Right atrium auricular region (tissue), 2 donors: ENCODE measurements at regions not wholly inside any gene's neighbourhood (a gene's known extent, or its start where the extent isn't known, plus 50 kb on each side); places are given as distances from the start of the nearest gene placed in this dataset.

Experiments used
- DNase-seq: peaks from one replicate; pipeline ENCODE4 v3.0.0-alpha.2; 2019; ENCODE audit warnings: low spot score
- H3K27ac ChIP-seq, 2 donors: fragments of 200-600 bp; sonication (generic); 1 replicate in 1 of 2; 2 replicates in 1 of 2; pipeline ENCODE4 v1.5.1; 2016 to 2019
- H3K27me3 ChIP-seq, 2 donors: fragments of 200-600 bp; sonication (generic); one replicate each; pipeline versions ENCODE4 v1.5.1 to v1.6.0; 2017 to 2019
- H3K36me3 ChIP-seq: fragments of 200-600 bp; sonication (generic); one replicate; pipeline ENCODE4 v1.5.1; 2016
- H3K4me1 ChIP-seq, 2 donors: fragments of 200-600 bp; sonication (generic); one replicate each; pipeline versions ENCODE4 v1.5.1 to v1.6.0; 2017 to 2019
- H3K4me3 ChIP-seq, 2 donors: fragments of 200-600 bp; sonication (generic); 1 replicate in 1 of 2; 2 replicates in 1 of 2; pipeline ENCODE4 v1.5.1; 2017 to 2019; ENCODE audit warnings: mild to moderate bottlenecking in 1 of 2, moderate library complexity in 1 of 2
- H3K9me3 ChIP-seq, 2 donors: fragments of 200-600 bp; sonication (generic); one replicate each; pipeline ENCODE4 v1.5.1; 2019
- TF ChIP-seq, protein P1 (sequence below), 2 donors: fragments of 200-600 bp; sonication (generic); IDR thresholded peaks; one replicate each; pipeline ENCODE4 v1.5.1; 2019; ENCODE audit warnings: antibody characterized with exemption in 2 of 2

GRCh38 chr16:48054881-48055601 is 100.8 kb downstream of the ABCC12 start:
- no peak overlapping the region for H3K27ac ChIP-seq
- H3K9me3 ChIP-seq = no peaks in the 10 kb centered on the region
- H3K4me3 ChIP-seq = no peak overlapping the region
- H3K4me1 ChIP-seq = peaks cover 0 to 14% of the 10 kb centered on the region in 2 donors
- no peak for DNase-seq
- TF ChIP-seq, protein P1, sequence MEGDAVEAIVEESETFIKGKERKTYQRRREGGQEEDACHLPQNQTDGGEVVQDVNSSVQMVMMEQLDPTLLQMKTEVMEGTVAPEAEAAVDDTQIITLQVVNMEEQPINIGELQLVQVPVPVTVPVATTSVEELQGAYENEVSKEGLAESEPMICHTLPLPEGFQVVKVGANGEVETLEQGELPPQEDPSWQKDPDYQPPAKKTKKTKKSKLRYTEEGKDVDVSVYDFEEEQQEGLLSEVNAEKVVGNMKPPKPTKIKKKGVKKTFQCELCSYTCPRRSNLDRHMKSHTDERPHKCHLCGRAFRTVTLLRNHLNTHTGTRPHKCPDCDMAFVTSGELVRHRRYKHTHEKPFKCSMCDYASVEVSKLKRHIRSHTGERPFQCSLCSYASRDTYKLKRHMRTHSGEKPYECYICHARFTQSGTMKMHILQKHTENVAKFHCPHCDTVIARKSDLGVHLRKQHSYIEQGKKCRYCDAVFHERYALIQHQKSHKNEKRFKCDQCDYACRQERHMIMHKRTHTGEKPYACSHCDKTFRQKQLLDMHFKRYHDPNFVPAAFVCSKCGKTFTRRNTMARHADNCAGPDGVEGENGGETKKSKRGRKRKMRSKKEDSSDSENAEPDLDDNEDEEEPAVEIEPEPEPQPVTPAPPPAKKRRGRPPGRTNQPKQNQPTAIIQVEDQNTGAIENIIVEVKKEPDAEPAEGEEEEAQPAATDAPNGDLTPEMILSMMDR (IDR thresholded peaks at IDR 0.05) = peak; percentile 60 to 89
- H3K36me3 ChIP-seq = no peaks in the 10 kb centered on the region
- no peaks in the 10 kb centered on the region for H3K27me3 ChIP-seq

DNA sequence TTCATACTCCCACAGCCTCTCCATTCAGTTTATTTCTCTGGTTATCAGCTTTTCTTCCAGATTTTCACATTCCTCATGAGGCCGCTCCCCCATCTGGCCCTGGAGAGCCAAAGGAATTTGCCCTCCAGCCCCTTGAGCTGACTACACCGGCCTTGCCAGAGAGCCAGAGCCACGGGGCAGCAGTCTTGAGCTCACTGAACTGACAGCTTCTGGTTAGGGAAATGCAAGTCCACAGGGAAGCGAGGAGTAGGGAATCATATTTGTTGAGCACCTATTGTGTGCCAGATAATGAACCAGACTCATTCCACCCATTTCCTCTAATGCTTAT is 102.4 kb downstream of the ABCC12 start:
- DNase-seq = no peak
- Histone ChIP-seq H3K27ac (no peak overlapping the region), H3K36me3 (no peaks in the 10 kb centered on the region), H3K9me3 (no peaks in the 10 kb centered on the region), H3K27me3 (no peaks in the 10 kb centered on the region), H3K4me3 (no peak overlapping the region), H3K4me1 (peaks cover 0 to 14% of the 10 kb centered on the region in 2 donors)
- TF ChIP-seq, protein P1 (IDR thresholded peaks at IDR 0.05) = no peak

DNA sequence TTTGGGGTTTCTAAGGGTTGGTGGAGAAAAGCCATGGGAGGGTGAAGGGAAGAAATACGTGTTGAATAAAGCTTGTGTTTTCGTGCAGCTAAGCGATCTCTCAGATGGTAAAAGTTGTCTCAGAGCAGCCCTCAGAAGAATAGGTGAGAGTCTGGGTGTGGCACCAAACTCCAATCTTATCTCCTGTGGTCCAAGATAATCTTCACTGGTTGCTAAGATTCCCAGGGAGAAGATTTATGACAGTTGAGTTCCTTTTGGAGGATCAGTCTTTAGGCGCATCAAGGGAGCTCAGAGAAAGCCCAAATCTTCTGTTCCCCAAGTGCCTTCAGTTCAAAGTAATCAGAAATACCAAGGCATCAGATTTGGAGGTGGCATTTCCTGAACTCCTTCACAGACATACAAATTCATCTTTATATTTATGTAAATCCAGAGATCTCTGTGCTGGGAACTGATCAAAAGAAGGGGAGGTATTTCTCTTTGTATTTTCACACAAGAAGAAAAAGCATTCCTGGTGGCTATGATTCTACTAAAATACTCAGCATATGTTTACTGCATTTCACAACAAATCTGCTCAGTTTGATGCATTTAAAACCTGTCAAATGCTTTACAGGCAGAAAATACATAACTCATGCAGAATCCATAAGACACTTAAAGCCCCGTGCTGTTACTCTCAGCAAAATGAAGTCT is 102.9 kb downstream of the ABCC12 start:
- H3K4me3 ChIP-seq = no peak overlapping the region
- TF ChIP-seq, protein P1 (IDR thresholded peaks at IDR 0.05) = no peak
- H3K27ac ChIP-seq = no peak overlapping the region
- H3K36me3 ChIP-seq = no peaks in the 10 kb centered on the region
- no peaks in the 10 kb centered on the region for H3K27me3 ChIP-seq
- peaks cover 0 to 14% of the 10 kb centered on the region in 2 donors for H3K4me1 ChIP-seq
- DNase-seq = no peak
- no peaks in the 10 kb centered on the region for H3K9me3 ChIP-seq

GRCh38 chr16:48050871-48051270 is 104.9 kb downstream of the ABCC12 start:
- H3K9me3 ChIP-seq = no peaks in the 10 kb centered on the region
- TF ChIP-seq, protein P1 (IDR thresholded peaks at IDR 0.05) = no peak
- H3K4me3 ChIP-seq = no peak overlapping the region
- peaks cover 0 to 14% of the 10 kb centered on the region in 2 donors for H3K4me1 ChIP-seq
- no peak for DNase-seq
- no peak overlapping the region for H3K27ac ChIP-seq
- H3K27me3 ChIP-seq = no peaks in the 10 kb centered on the region
- no peaks in the 10 kb centered on the region for H3K36me3 ChIP-seq

- no peak for DNase-seq
- TF ChIP-seq, protein P1 (IDR thresholded peaks at IDR 0.05) = no peak
- Histone ChIP-seq H3K27ac (no peak overlapping the region), H3K27me3 (no peaks in the 10 kb centered on the region), H3K36me3 (no peaks in the 10 kb centered on the region), H3K4me1 (peaks cover 0 to 8% of the 10 kb centered on the region in 2 donors), H3K4me3 (no peak overlapping the region), H3K9me3 (no peaks in the 10 kb centered on the region)
Observed at GRCh38 chr16:48049847-48050246, 105.9 kb downstream of the ABCC12 start.
